ENCODE measurements at regions not wholly inside any gene's neighbourhood (a gene's known extent, or its start where the extent isn't known, plus 50 kb on each side); places are given as distances from the start of the nearest gene placed in this dataset.
"Not testable (repeated sequence)": the region's sequence is repeated elsewhere in the genome, so short reads cannot be mapped to it uniquely, and the experiment has no call there.

DNA sequence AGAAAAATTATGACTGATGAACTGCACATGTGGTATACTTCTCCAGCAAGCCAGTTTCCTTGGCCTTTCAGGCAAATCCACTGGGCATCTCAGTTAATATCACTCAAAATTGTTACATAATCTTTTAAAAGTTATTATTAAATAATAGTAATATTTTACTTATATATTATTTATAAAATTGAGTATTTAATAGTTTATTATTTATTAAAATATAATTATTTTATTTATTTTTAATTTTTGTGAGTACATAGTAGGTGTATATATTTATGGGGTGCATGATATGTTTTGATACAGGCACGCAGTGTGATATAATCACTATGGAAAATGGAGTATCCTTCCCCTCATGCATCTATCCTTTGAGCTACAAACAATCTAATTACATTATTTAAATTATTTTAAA lies 384.1 kb upstream of the LRFN5 start:
- TF ChIP-seq, protein P1, sequence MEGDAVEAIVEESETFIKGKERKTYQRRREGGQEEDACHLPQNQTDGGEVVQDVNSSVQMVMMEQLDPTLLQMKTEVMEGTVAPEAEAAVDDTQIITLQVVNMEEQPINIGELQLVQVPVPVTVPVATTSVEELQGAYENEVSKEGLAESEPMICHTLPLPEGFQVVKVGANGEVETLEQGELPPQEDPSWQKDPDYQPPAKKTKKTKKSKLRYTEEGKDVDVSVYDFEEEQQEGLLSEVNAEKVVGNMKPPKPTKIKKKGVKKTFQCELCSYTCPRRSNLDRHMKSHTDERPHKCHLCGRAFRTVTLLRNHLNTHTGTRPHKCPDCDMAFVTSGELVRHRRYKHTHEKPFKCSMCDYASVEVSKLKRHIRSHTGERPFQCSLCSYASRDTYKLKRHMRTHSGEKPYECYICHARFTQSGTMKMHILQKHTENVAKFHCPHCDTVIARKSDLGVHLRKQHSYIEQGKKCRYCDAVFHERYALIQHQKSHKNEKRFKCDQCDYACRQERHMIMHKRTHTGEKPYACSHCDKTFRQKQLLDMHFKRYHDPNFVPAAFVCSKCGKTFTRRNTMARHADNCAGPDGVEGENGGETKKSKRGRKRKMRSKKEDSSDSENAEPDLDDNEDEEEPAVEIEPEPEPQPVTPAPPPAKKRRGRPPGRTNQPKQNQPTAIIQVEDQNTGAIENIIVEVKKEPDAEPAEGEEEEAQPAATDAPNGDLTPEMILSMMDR (IDR thresholded peaks at IDR 0.05; ENCODE audit: insufficient read depth, missing control alignments), result no peak
- FAIRE-seq, result no peak

GRCh38 chr14:41214978-41215377 lies 391.7 kb upstream of the LRFN5 start:
- not testable (repeated sequence) for FAIRE-seq; DNase-seq (ENCODE audit: insufficient read length, low spot score)

More for the DNA sequence above, 384.1 kb upstream of the LRFN5 start:
- DNase-seq (ENCODE audit: insufficient read length, low spot score), result no peak

DNA sequence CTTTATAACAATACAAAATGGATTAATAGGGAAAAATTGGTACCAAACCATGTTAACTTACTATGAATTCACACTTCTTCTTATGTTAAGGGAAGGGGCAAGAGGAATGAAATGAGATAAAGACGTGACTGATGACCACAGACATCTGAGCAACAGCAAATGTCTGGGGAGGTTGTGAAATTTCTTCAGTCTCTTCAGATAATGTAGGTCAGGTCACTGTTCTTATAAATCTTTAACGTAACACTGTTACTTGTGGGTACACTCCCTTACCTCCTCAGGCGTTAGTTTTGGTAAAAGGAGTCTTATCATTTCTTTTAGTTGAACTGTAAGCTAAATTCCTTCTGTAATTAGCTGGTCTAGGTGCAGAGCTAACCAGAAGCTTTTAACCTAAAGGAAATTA lies 405.0 kb upstream of the LRFN5 start:
- FAIRE-seq, result no peak
- TF ChIP-seq, protein P1 (IDR thresholded peaks at IDR 0.05; ENCODE audit: insufficient read depth, missing control alignments), result no peak
- DNase-seq (ENCODE audit: insufficient read length, low spot score), result no peak

GRCh38 chr14:41187868-41188267 lies 418.8 kb upstream of the LRFN5 start:
- TF ChIP-seq, protein P1 (IDR thresholded peaks at IDR 0.05; ENCODE audit: insufficient read depth, missing control alignments), result no peak
- FAIRE-seq, result no peak
- no peak for DNase-seq (ENCODE audit: insufficient read length, low spot score)

- TF ChIP-seq, protein P1 (IDR thresholded peaks at IDR 0.05; ENCODE audit: insufficient read depth, missing control alignments), result no peak
- FAIRE-seq, result no peak
- DNase-seq (ENCODE audit: insufficient read length, low spot score), result no peak
Measured at GRCh38 chr14:41171045-41171444, 435.6 kb upstream of the LRFN5 start.

- TF ChIP-seq, protein P1 (IDR thresholded peaks at IDR 0.05; ENCODE audit: insufficient read depth, missing control alignments), result no peak
- no peak for DNase-seq (ENCODE audit: insufficient read length, low spot score)
- no peak for FAIRE-seq
Measured at GRCh38 chr14:41167040-41167439, 439.6 kb upstream of the LRFN5 start.

- TF ChIP-seq, protein P1 (IDR thresholded peaks at IDR 0.05; ENCODE audit: insufficient read depth, missing control alignments), result no peak
- no peak for DNase-seq (ENCODE audit: insufficient read length, low spot score)
Measured at GRCh38 chr14:41154143-41154807, 452.4 kb upstream of the LRFN5 start.

More at GRCh38 chr14:41154143-41154807, 452.4 kb upstream of the LRFN5 start:
- FAIRE-seq, result no peak
